Trophoblast cell (in vitro differentiated cells and primary cell): ENCODE measurements at regions not wholly inside any gene's neighbourhood (a gene's known extent, or its start where the extent isn't known, plus 50 kb on each side); places are given as distances from the start of the nearest gene placed in this dataset.
"Not testable (repeated sequence)": the region's sequence is repeated elsewhere in the genome, so short reads cannot be mapped to it uniquely, and the experiment has no call there.

Experiments
- DNase-seq, 2 donors: peaks; one replicate each; pipeline ENCODE4 v3.0.0-alpha.2; 2016
- H2AFZ ChIP-seq: 2 replicates; pipeline ENCODE4 v1.6.1; 2013; ENCODE audit warnings: low read length, moderate library complexity, mild to moderate bottlenecking; ENCODE audit not compliant: insufficient read depth, poor library complexity
- H2AK5ac ChIP-seq: 2 replicates; pipeline ENCODE4 v1.6.1; 2013; ENCODE audit warnings: mild to moderate bottlenecking, low read length
- H2BK120ac ChIP-seq: 2 replicates; pipeline ENCODE4 v1.6.1; 2013; ENCODE audit warnings: low read length, mild to moderate bottlenecking, moderate library complexity; ENCODE audit not compliant: insufficient read depth, poor library complexity
- H2BK12ac ChIP-seq: 2 replicates; pipeline ENCODE4 v1.6.1; 2013; ENCODE audit warnings: mild to moderate bottlenecking, low read length, moderate library complexity
- H2BK5ac ChIP-seq: 2 replicates; pipeline ENCODE4 v1.6.1; 2013; ENCODE audit warnings: low read length, low read depth, moderate library complexity, mild to moderate bottlenecking; ENCODE audit not compliant: poor library complexity
- H3K14ac ChIP-seq: 2 replicates; pipeline ENCODE4 v1.6.1; 2013; ENCODE audit warnings: mild to moderate bottlenecking, low read length
- H3K18ac ChIP-seq: 2 replicates; pipeline ENCODE4 v1.6.1; 2013; ENCODE audit warnings: mild to moderate bottlenecking, low read length
- H3K23ac ChIP-seq: 2 replicates; pipeline ENCODE4 v1.6.1; 2013; ENCODE audit warnings: low read length
- H3K27ac ChIP-seq: 2 replicates; pipeline ENCODE4 v1.5.1; 2013; ENCODE audit warnings: low read depth, mild to moderate bottlenecking, inconsistent platforms, low read length, moderate library complexity
- H3K27me3 ChIP-seq: 2 replicates; pipeline ENCODE4 v1.6.1; 2013; ENCODE audit warnings: inconsistent platforms, mild to moderate bottlenecking, low read length, moderate library complexity; ENCODE audit not compliant: insufficient read depth
- H3K36me3 ChIP-seq, 2 experiments: 1 replicate in 1 of 2; 2 replicates in 1 of 2; pipeline ENCODE4 v1.6.1; 2013; ENCODE audit warnings: low read length in 2 of 2, mild to moderate bottlenecking in 2 of 2, moderate library complexity in 1 of 2; ENCODE audit not compliant: insufficient read depth in 2 of 2, control insufficient read depth in 1 of 2
- H3K4ac ChIP-seq: 2 replicates; pipeline ENCODE4 v1.6.1; 2013; ENCODE audit warnings: low read depth, mild to moderate bottlenecking, low read length, moderate library complexity
- H3K4me1 ChIP-seq, 2 experiments: 1 replicate in 1 of 2; 2 replicates in 1 of 2; pipeline ENCODE4 v1.6.1; 2013; ENCODE audit warnings: low read length in 2 of 2, mild to moderate bottlenecking in 2 of 2, moderate library complexity in 1 of 2; ENCODE audit not compliant: insufficient read depth in 2 of 2, control insufficient read depth in 1 of 2
- H3K4me2 ChIP-seq: 2 replicates; pipeline ENCODE4 v1.6.1; 2013; ENCODE audit warnings: inconsistent platforms, mild to moderate bottlenecking, low read length, moderate library complexity
- H3K4me3 ChIP-seq: 2 replicates; pipeline ENCODE4 v1.5.1; 2013; ENCODE audit warnings: mild to moderate bottlenecking, low read depth, low read length, inconsistent platforms
- H3K79me1 ChIP-seq: one replicate; pipeline ENCODE4 v1.6.1; 2013; ENCODE audit warnings: low read length
- H3K79me2 ChIP-seq: 2 replicates; pipeline ENCODE4 v1.6.1; 2013; ENCODE audit warnings: low read length, mild to moderate bottlenecking; ENCODE audit not compliant: control insufficient read depth, insufficient read depth, poor library complexity
- H3K9ac ChIP-seq: 2 replicates; pipeline ENCODE4 v1.6.1; 2013; ENCODE audit warnings: mild to moderate bottlenecking, low read length
- H3K9me3 ChIP-seq: 2 replicates; pipeline ENCODE4 v1.6.1; 2013; ENCODE audit warnings: low read depth, mild to moderate bottlenecking, control low read depth, inconsistent platforms, low read length; ENCODE audit not compliant: insufficient read depth
- H4K12ac ChIP-seq: 2 replicates; pipeline ENCODE4 v1.6.1; 2013; ENCODE audit warnings: low read depth, mild to moderate bottlenecking, low read length, moderate library complexity
- H4K8ac ChIP-seq: 2 replicates; pipeline ENCODE4 v1.6.1; 2013; ENCODE audit warnings: low read depth, mild to moderate bottlenecking, low read length, moderate library complexity
- H4K91ac ChIP-seq: one replicate; pipeline ENCODE4 v1.6.1; 2013; ENCODE audit warnings: low read depth, mild to moderate bottlenecking, low read length, moderate library complexity
- WGBS: extraction: QIAGEN DNeasy Blood & Tissue Kit; methylation state at CpG from one replicate; pipeline ENCODE4 v1.1.7; 2013; ENCODE audit warnings: missing lambda C conversion rate; ENCODE audit not compliant: insufficient read length, insufficient coverage; ENCODE audit errors: extremely low coverage; 5-methylcytosine and 5-hydroxymethylcytosine counted together

DNA sequence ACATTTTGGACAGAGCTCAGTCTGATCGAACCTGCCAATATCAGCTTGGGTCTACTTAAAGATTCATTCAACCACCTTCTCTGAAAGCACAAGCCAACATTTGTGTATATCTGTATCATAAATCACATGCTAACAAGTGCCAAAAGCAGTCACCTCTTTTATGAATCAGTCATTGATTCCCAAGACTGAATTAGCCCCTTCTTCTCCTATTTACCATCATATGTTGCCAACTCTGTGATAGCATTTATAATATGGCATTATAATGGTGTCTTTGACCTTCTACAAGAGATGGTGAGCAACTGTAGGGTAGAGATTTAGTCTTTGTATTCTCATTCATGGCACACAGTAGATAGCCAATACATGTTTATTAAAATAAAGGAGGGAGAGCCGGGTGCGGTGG lies 61.4 kb downstream of the DDX53 start:
- Histone ChIP-seq H3K4me1 (no peaks in the 10 kb centered on the region), H3K9ac (no peak overlapping the region), H2BK120ac (no peak overlapping the region), H3K4me2 (no peak overlapping the region), H3K23ac (no peak overlapping the region), H2AFZ (no peak overlapping the region), H3K79me2 (no peaks in the 10 kb centered on the region), H3K27ac (no peak overlapping the region), H3K14ac (no peak overlapping the region), H3K79me1 (no peaks in the 10 kb centered on the region), H4K8ac (no peak overlapping the region), H2BK12ac (no peak overlapping the region), H2BK5ac (no peak overlapping the region), H2AK5ac (no peak overlapping the region), H3K4me3 (no peak overlapping the region), H3K9me3 (no peaks in the 10 kb centered on the region), H3K18ac (no peak overlapping the region), H3K36me3 (no peaks in the 10 kb centered on the region), H3K4ac (no peak overlapping the region), H4K91ac (no peak overlapping the region), H3K27me3 (no peaks in the 10 kb centered on the region), H4K12ac (no peak overlapping the region)
- DNase-seq, result no peak
- no CpG with 5 or more reads among the region's 3 CpGs for whole genome bisulfite sequencing

DNA sequence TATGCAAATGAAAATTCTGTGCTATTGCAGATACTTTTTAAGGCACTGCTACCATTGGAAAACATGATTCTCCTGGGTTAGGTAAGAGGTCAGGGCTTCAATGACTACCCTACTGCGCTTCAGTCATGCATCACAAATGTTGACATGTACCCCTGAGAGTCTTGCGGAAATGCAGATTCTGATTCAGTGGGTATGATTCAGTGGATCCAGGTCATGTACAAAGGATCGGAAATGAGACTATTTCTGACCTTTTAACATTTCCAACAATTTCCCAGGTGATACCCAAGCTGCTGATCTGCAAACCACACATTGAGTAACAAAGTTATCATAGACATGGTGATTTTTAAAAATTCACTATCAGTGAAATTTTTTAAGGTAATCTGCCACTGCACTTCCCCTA lies 62.6 kb downstream of the DDX53 start:
- no peak overlapping the region for H4K8ac ChIP-seq
- no peaks in the 10 kb centered on the region for H3K4me1 ChIP-seq
- no peak overlapping the region for H3K4me3 ChIP-seq
- no peak overlapping the region for H3K9ac ChIP-seq
- no peak overlapping the region for H3K4me2 ChIP-seq
- H3K36me3 ChIP-seq, result no peaks in the 10 kb centered on the region
- WGBS, result no CpG with 5 or more reads among the region's 3 CpGs
- H4K12ac ChIP-seq, result no peak overlapping the region
- H3K23ac ChIP-seq, result no peak overlapping the region
- H4K91ac ChIP-seq, result no peak overlapping the region
- no peak overlapping the region for H2AK5ac ChIP-seq
- H3K79me1 ChIP-seq, result no peaks in the 10 kb centered on the region
- H2BK5ac ChIP-seq, result no peak overlapping the region
- H3K9me3 ChIP-seq, result no peaks in the 10 kb centered on the region
- no peaks in the 10 kb centered on the region for H3K27me3 ChIP-seq
- no peak overlapping the region for H3K27ac ChIP-seq
- DNase-seq, result no peak
- H2BK120ac ChIP-seq, result no peak overlapping the region
- H2AFZ ChIP-seq, result no peak overlapping the region
- no peak overlapping the region for H2BK12ac ChIP-seq
- H3K14ac ChIP-seq, result no peak overlapping the region
- H3K18ac ChIP-seq, result no peak overlapping the region
- H3K79me2 ChIP-seq, result no peaks in the 10 kb centered on the region
- no peak overlapping the region for H3K4ac ChIP-seq

DNA sequence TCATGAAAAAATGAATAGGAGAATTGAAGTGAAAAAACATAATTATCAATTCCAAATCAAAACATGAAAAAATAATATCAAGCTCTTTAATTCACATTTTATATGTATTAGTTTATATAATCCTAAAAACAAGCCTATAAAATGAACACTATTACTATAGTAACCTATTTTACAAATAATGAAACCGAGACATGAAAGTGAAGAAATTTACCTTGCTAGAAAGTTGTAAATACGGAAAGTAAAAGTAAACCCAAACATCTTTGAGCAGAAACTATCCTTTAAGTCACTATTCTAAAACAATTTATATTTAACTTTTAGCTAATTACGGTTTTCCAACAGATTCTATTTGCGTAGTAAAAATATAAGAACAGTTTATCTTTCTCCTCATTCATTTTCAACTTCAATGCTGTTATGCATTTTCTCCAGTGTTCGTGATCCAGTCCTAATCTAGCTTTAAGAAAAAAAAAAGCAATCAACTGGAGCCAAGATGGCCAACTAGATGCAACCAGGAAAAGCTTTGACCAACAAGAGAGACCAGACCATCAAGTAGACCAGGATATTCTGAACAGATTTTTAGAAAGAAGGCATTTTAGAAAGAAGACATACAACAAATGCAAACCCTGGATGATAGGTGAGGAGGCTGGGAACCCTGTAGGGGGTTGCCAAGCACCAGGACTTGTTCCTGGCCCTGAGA lies 67.0 kb downstream of the DDX53 start:
- no peak overlapping the region for H2AFZ ChIP-seq
- no peaks in the 10 kb centered on the region for H3K79me2 ChIP-seq
- no peak overlapping the region for H3K4ac ChIP-seq
- no peak overlapping the region for H3K4me2 ChIP-seq
- H3K9me3 ChIP-seq, result no peaks in the 10 kb centered on the region
- no peak overlapping the region for H2BK120ac ChIP-seq
- no peak for DNase-seq
- H3K27me3 ChIP-seq, result no peaks in the 10 kb centered on the region
- no peak overlapping the region for H3K4me3 ChIP-seq
- H2BK12ac ChIP-seq, result no peak overlapping the region
- no peak overlapping the region for H3K23ac ChIP-seq
- H4K91ac ChIP-seq, result no peak overlapping the region
- H4K12ac ChIP-seq, result no peak overlapping the region
- no peak overlapping the region for H2BK5ac ChIP-seq
- no peaks in the 10 kb centered on the region for H3K4me1 ChIP-seq
- H2AK5ac ChIP-seq, result no peak overlapping the region
- WGBS, result no CpG with 5 or more reads among the region's 5 CpGs
- H4K8ac ChIP-seq, result no peak overlapping the region
- H3K14ac ChIP-seq, result no peak overlapping the region
- no peak overlapping the region for H3K18ac ChIP-seq
- H3K9ac ChIP-seq, result no peak overlapping the region
- H3K79me1 ChIP-seq, result no peaks in the 10 kb centered on the region
- H3K36me3 ChIP-seq, result no peaks in the 10 kb centered on the region
- no peak overlapping the region for H3K27ac ChIP-seq

DNA sequence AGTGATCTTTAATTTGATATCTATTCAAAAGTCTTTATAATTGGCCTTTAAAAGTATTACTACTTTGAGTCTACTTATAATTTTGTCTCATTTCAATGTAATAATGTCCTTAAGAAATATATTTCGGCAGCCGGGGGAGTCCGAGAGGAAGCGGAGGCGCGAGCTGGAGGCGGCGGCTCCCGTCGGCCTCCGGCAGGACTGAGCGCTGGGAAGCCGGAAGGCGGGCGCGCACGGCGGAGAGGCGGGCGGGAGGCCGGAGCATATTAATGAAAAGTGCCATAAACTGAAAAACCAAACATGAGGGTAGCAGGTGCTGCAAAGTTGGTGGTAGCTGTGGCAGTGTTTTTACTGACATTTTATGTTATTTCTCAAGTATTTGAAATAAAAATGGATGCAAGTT lies 75.7 kb downstream of the DDX53 start:
- H4K91ac ChIP-seq, H2BK12ac ChIP-seq, H3K14ac ChIP-seq, H3K9ac ChIP-seq, H3K4me3 ChIP-seq, DNase-seq, H3K79me2 ChIP-seq, H3K4ac ChIP-seq, H3K79me1 ChIP-seq, H3K23ac ChIP-seq, H3K9me3 ChIP-seq, H3K27me3 ChIP-seq, H3K4me2 ChIP-seq, H3K36me3 ChIP-seq, H4K8ac ChIP-seq, H4K12ac ChIP-seq, H2AFZ ChIP-seq, H3K18ac ChIP-seq, H3K27ac ChIP-seq, H3K4me1 ChIP-seq, H2BK5ac ChIP-seq, H2AK5ac ChIP-seq, H2BK120ac ChIP-seq: not testable (repeated sequence)
- no CpG with 5 or more reads among the region's 21 CpGs for WGBS
